Motor neuron (in vitro differentiated cells): ENCODE measurements at regions not wholly inside any gene's neighbourhood (a gene's known extent, or its start where the extent isn't known, plus 50 kb on each side); places are given as distances from the start of the nearest gene placed in this dataset.

Source experiments
- ATAC-seq, 8 experiments: fragments of 200-7000 bp; cut with Tn5 transposase; replicated peaks in 6 of 8; 2 replicates each; pipeline ENCODE4 v1.8.0; 2021; ENCODE audit warnings: mild to moderate bottlenecking in 8 of 8, moderate library complexity in 8 of 8
- H3K27ac ChIP-seq, 2 donors: fragments of 250-450 bp; sonication (Bioruptor Pico); 2 replicates each; pipeline ENCODE4 v1.9.0; 2021; ENCODE audit warnings: antibody characterized with exemption in 2 of 2, mild to moderate bottlenecking in 2 of 2, moderate library complexity in 1 of 2
- H3K4me1 ChIP-seq, 2 donors: fragments of 250-450 bp; sonication (Bioruptor Pico); replicated peaks in 1 of 2; 2 replicates each; pipeline ENCODE4 v1.6.1; 2021; ENCODE audit warnings: antibody characterized with exemption in 2 of 2, mild to moderate bottlenecking in 2 of 2, moderate library complexity in 1 of 2
- H3K4me3 ChIP-seq, 5 donors: fragments of 250-450 bp; sonication (Bioruptor Pico); 2 replicates each; pipeline ENCODE4 v1.9.0; 2021; ENCODE audit warnings: antibody characterized with exemption in 5 of 5, mild to moderate bottlenecking in 5 of 5, moderate library complexity in 4 of 5
- WGBS, 10 experiments: fragments of 450-650 bp; shearing (Covaris generic); methylation state at CpG; one replicate each; pipeline ENCODE4 v1.0.0; 2022; 5-methylcytosine and 5-hydroxymethylcytosine counted together
- in situ Hi-C, 9 experiments: fragments of 400-800 bp; cut with MboI; loops; one replicate each; pipeline ENCODE4 v1.15.0; 2021; ENCODE audit warnings: low sequenced_read_pairs in 9 of 9, low pct_unique_long_range_greater_than_20kb in 2 of 9; ENCODE audit not compliant: unreplicated experiment in 9 of 9

- H3K4me1 ChIP-seq: no peaks in the 10 kb centered on the region
- WGBS, 10 experiments: 13 to 100% (median 89%) methylated on average over 2 to 8 of the region's 9 CpGs
- in situ Hi-C loops: no loop called here
These were observed 77.6 kb upstream of the SLC4A10 start for GRCh38 chr2:161546635-161547034.

GRCh38 chr2:161547130-161547529, 77.1 kb upstream of the SLC4A10 start:
- H3K27ac ChIP-seq: no peak overlapping the region
- 17 to 100% (median 77%) methylated on average over 1 to 4 of the region's 4 CpGs for WGBS, 10 experiments
- no peaks in the 10 kb centered on the region for H3K4me1 ChIP-seq
- in situ Hi-C loops: no loop called here
- H3K4me3 ChIP-seq: no peak overlapping the region
- ATAC-seq: no peak

More at GRCh38 chr2:161546635-161547034, 77.6 kb upstream of the SLC4A10 start:
- no peak for ATAC-seq
- Histone ChIP-seq H3K27ac (no peak overlapping the region), H3K4me3 (no peak overlapping the region)

GRCh38 chr2:161552015-161552414, 72.2 kb upstream of the SLC4A10 start:
- no peak overlapping the region for H3K4me3 ChIP-seq
- WGBS, 10 experiments: 0 to 89% (median 61%) methylated on average over 1 of the region's 1 CpG; no CpG with 5 or more reads in 2 of the 10 experiments
- in situ Hi-C loops: no loop called here

GRCh38 chr2:161555826-161556225, 68.4 kb upstream of the SLC4A10 start:
- Histone ChIP-seq H3K27ac (no peak overlapping the region), H3K4me3 (no peak overlapping the region), H3K4me1 (no peaks in the 10 kb centered on the region)
- WGBS, 10 experiments: 19 to 100% (median 94%) methylated on average over 2 to 3 of the region's 3 CpGs; no CpG with 5 or more reads in 1 of the 10 experiments
- in situ Hi-C loops: no loop called here
- peak in 2 of 8 experiments; percentile 16 to 37 for ATAC-seq

More at GRCh38 chr2:161552015-161552414, 72.2 kb upstream of the SLC4A10 start:
- H3K27ac ChIP-seq: no peak overlapping the region
- no peaks in the 10 kb centered on the region for H3K4me1 ChIP-seq
- ATAC-seq: peak in 2 of 8 experiments; percentile 62 to 64

GRCh38 chr2:161556440-161556839, 67.8 kb upstream of the SLC4A10 start:
- H3K4me3 ChIP-seq: no peak overlapping the region
- in situ Hi-C loops: no loop called here
- no peak overlapping the region for H3K27ac ChIP-seq
- H3K4me1 ChIP-seq: no peaks in the 10 kb centered on the region
- ATAC-seq: peak in 3 of 8 experiments; percentile 26 to 74 (median 59)
- 0 to 94% (median 54%) methylated on average over 1 to 2 of the region's 2 CpGs; no CpG with 5 or more reads in 3 of the 10 experiments for WGBS, 10 experiments

GRCh38 chr2:161557538-161557937, 66.7 kb upstream of the SLC4A10 start:
- no peak overlapping the region for H3K27ac ChIP-seq
- ATAC-seq: no peak
- 0 to 100% (median 33%) methylated on average over 1 of the region's 1 CpG; no CpG with 5 or more reads in 3 of the 10 experiments for WGBS, 10 experiments
- H3K4me1 ChIP-seq: no peaks in the 10 kb centered on the region
- no peak overlapping the region for H3K4me3 ChIP-seq
- in situ Hi-C loops: no loop called here

GRCh38 chr2:161564906-161565305, 59.3 kb upstream of the SLC4A10 start:
- in situ Hi-C loops: no loop called here
- Histone ChIP-seq H3K4me1 (no peaks in the 10 kb centered on the region), H3K4me3 (no peak overlapping the region), H3K27ac (no peak overlapping the region)
- no peak for ATAC-seq
- 29 to 100% (median 63%) methylated on average over 1 of the region's 1 CpG; no CpG with 5 or more reads in 1 of the 10 experiments for WGBS, 10 experiments

GRCh38 chr2:161569401-161569800, 54.8 kb upstream of the SLC4A10 start:
- Histone ChIP-seq H3K27ac (no peak overlapping the region), H3K4me1 (no peaks in the 10 kb centered on the region), H3K4me3 (no peak overlapping the region)
- ATAC-seq: no peak
- in situ Hi-C loops: no loop called here

- in situ Hi-C loops: no loop called here
- H3K27ac ChIP-seq: no peak overlapping the region
- ATAC-seq: peak in 2 of 8 experiments; percentile 19 to 26
- no peaks in the 10 kb centered on the region for H3K4me1 ChIP-seq
- no peak overlapping the region for H3K4me3 ChIP-seq
- 36 to 94% (median 56%) methylated on average over 2 to 5 of the region's 6 CpGs; no CpG with 5 or more reads in 3 of the 10 experiments for WGBS, 10 experiments
These were observed 53.7 kb upstream of the SLC4A10 start for GRCh38 chr2:161570424-161571050.

GRCh38 chr2:161571051-161571429, 53.2 kb upstream of the SLC4A10 start:
- WGBS, 10 experiments: 40 to 100% (median 71%) methylated on average over 1 of the region's 1 CpG; no CpG with 5 or more reads in 7 of the 10 experiments
- no peaks in the 10 kb centered on the region for H3K4me1 ChIP-seq
- no peak overlapping the region for H3K27ac ChIP-seq
- ATAC-seq: peak in 1 of 8 experiments; percentile 38
- in situ Hi-C loops: no loop called here
- no peak overlapping the region for H3K4me3 ChIP-seq
